WTC11 (cell line): ENCODE measurements at regions not wholly inside any gene's neighbourhood (a gene's known extent, or its start where the extent isn't known, plus 50 kb on each side); places are given as distances from the start of the nearest gene placed in this dataset.

Source experiments
- ATAC-seq: fragments of 200-7000 bp; cut with Tn5 transposase; 2 replicates; pipeline ENCODE4 v1.10.0; 2021; ENCODE audit warnings: mild to moderate bottlenecking, moderate library complexity
- CTCF ChIA-PET: fragments of 300-600 bp; sonication (Branson Sonifier 250); formaldehyde crosslinking; loops from one replicate; lab custom pipeline; 2021; ENCODE audit warnings: antibody characterized with exemption; lab: Charles Lee
- POLR2A ChIA-PET: fragments of 350-600 bp; sonication (Branson Sonifier 250); formaldehyde crosslinking; loops from one replicate; lab custom pipeline; 2021; ENCODE audit warnings: antibody characterized with exemption; lab: Charles Lee
- DNase-seq: peaks from one replicate; pipeline ENCODE4 v3.0.0; 2021; ENCODE audit warnings: low spot score
- H3K27ac Mint-ChIP-seq: 2 replicates; pipeline ENCODE4 v1.8.0; 2021; ENCODE audit warnings: mixed read lengths
- H3K27me3 Mint-ChIP-seq: 2 replicates; pipeline ENCODE4 v1.8.0; 2021; ENCODE audit warnings: low read depth, mild to moderate bottlenecking, moderate library complexity, mixed read lengths
- H3K36me3 Mint-ChIP-seq: 2 replicates; pipeline ENCODE4 v1.8.0; 2021; ENCODE audit warnings: mixed read lengths
- H3K4me1 Mint-ChIP-seq: 2 replicates; pipeline ENCODE4 v1.8.0; 2022; ENCODE audit warnings: mixed read lengths
- H3K4me3 Mint-ChIP-seq: 2 replicates; pipeline ENCODE4 v1.8.0; 2021; ENCODE audit warnings: mild to moderate bottlenecking, moderate library complexity, mixed read lengths
- H3K9me3 Mint-ChIP-seq: 2 replicates; pipeline ENCODE4 v1.8.0; 2021; ENCODE audit warnings: mixed read lengths
- CBFB ChIP-seq: sonication (generic); formaldehyde crosslinking; IDR thresholded peaks from 2 replicates; pipeline ENCODE4 v1.8.1; 2022; ENCODE audit warnings: mild to moderate bottlenecking, low read depth, missing genetic modification reagents
- CREM ChIP-seq: sonication (generic); formaldehyde crosslinking; IDR thresholded peaks from 2 replicates; pipeline ENCODE4 v1.8.1; 2022; ENCODE audit warnings: mild to moderate bottlenecking, missing genetic modification reagents, moderate library complexity
- CTCF ChIP-seq: fragments of 200-600 bp; IDR thresholded peaks from 2 replicates; pipeline ENCODE4 v1.8.0; 2022; ENCODE audit warnings: antibody characterized with exemption
- ERG ChIP-seq: fragments of 250-450 bp; sonication (Bioruptor Pico); IDR thresholded peaks from 2 replicates; pipeline ENCODE4 v1.8.0; 2021; ENCODE audit warnings: mild to moderate bottlenecking
- GTF2I ChIP-seq: fragments of 250-450 bp; sonication (Bioruptor Pico); conservative IDR thresholded peaks from 2 replicates; pipeline ENCODE4 v1.4.0; 2021; ENCODE audit warnings: mild to moderate bottlenecking
- IRF1 ChIP-seq: sonication (generic); formaldehyde crosslinking; IDR thresholded peaks from 2 replicates; pipeline ENCODE4 v1.8.0; 2023; ENCODE audit warnings: missing genetic modification reagents
- IRF2 ChIP-seq: sonication (generic); formaldehyde crosslinking; IDR thresholded peaks from 2 replicates; pipeline ENCODE4 v1.8.0; 2022; ENCODE audit warnings: low read depth, missing genetic modification reagents, borderline replicate concordance
- JUN ChIP-seq: sonication (generic); formaldehyde crosslinking; IDR thresholded peaks from 2 replicates; pipeline ENCODE4 v1.8.0; 2023; ENCODE audit warnings: mild to moderate bottlenecking, missing genetic modification reagents
- KAT7 ChIP-seq: sonication (generic); formaldehyde crosslinking; IDR thresholded peaks from 2 replicates; pipeline ENCODE4 v1.8.1; 2023; ENCODE audit warnings: missing genetic modification reagents, mild to moderate bottlenecking, borderline replicate concordance
- MLX ChIP-seq: sonication (generic); formaldehyde crosslinking; IDR thresholded peaks from 2 replicates; pipeline ENCODE4 v1.8.1; 2023; ENCODE audit warnings: mild to moderate bottlenecking, missing genetic modification reagents, moderate library complexity
- MYBL2 ChIP-seq: sonication (generic); formaldehyde crosslinking; IDR thresholded peaks from 2 replicates; pipeline ENCODE4 v1.8.1; 2023; ENCODE audit warnings: mild to moderate bottlenecking, moderate library complexity, missing genetic modification reagents
- PREB ChIP-seq: sonication (generic); formaldehyde crosslinking; IDR thresholded peaks from 2 replicates; pipeline ENCODE4 v1.8.1; 2022; ENCODE audit warnings: mild to moderate bottlenecking, missing genetic modification reagents, moderate library complexity, borderline replicate concordance
- STAT6 ChIP-seq: sonication (generic); formaldehyde crosslinking; conservative IDR thresholded peaks from 2 replicates; pipeline ENCODE4 v1.8.1; 2023; ENCODE audit warnings: mild to moderate bottlenecking, low read depth, missing genetic modification reagents, moderate library complexity
- ZBTB21 ChIP-seq: sonication (generic); formaldehyde crosslinking; IDR thresholded peaks from 2 replicates; pipeline ENCODE4 v1.8.1; 2023; ENCODE audit warnings: mild to moderate bottlenecking, missing genetic modification reagents, borderline replicate concordance
- ZBTB43 ChIP-seq: sonication (generic); formaldehyde crosslinking; IDR thresholded peaks from 2 replicates; pipeline ENCODE4 v1.8.1; 2023; ENCODE audit warnings: mild to moderate bottlenecking, missing genetic modification reagents
- ZNF121 ChIP-seq: sonication (generic); formaldehyde crosslinking; IDR thresholded peaks from 2 replicates; pipeline ENCODE4 v1.8.0; 2023; ENCODE audit warnings: missing genetic modification reagents
- ZNF219 ChIP-seq: sonication (generic); formaldehyde crosslinking; IDR thresholded peaks from 2 replicates; pipeline ENCODE4 v1.8.0; 2023; ENCODE audit warnings: missing genetic modification reagents, mild to moderate bottlenecking, borderline replicate concordance
- ZNF281 ChIP-seq: sonication (generic); formaldehyde crosslinking; IDR thresholded peaks from 2 replicates; pipeline ENCODE4 v1.8.0; 2023; ENCODE audit warnings: mild to moderate bottlenecking, missing genetic modification reagents
- ZNF423 ChIP-seq: fragments of 250-450 bp; sonication (Bioruptor Pico); IDR thresholded peaks from 2 replicates; pipeline ENCODE4 v2.1.2; 2022; ENCODE audit warnings: mild to moderate bottlenecking, moderate library complexity
- ZNF425 ChIP-seq: fragments of 250-450 bp; sonication (Bioruptor Pico); conservative IDR thresholded peaks from 2 replicates; pipeline ENCODE4 v1.9.0; 2021; ENCODE audit warnings: mild to moderate bottlenecking
- TF ChIP-seq, protein P1 (sequence below): fragments of 250-450 bp; sonication (Bioruptor Pico); IDR thresholded peaks from 2 replicates; pipeline ENCODE4 v1.9.0; 2021; ENCODE audit warnings: moderate library complexity, mild to moderate bottlenecking, inconsistent platforms, borderline replicate concordance

DNA sequence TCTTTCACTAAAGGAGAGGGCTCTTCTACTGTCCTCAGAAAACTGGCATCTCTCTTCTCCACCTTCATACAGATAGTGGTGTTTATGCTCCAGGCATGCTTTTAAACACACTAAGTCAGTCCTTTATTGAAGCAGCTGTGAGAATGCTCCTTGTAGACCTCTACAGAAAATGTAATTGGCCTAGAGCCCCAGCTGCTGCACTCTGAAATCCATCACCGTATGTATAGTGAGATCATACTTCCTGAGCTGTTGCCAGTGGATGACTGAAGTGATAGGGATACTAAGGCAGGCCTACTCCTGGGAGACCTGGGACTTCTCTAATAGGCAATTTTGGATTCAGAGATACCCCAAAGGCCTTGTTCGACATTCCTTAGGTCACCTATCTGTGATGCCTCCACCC lies 535.4 kb downstream of the RPS29 start (continued):
- TF ChIP-seq CTCF (no peak), CBFB (CRISPR knock-in tag) (no peak), KAT7 (no peak), ZBTB21 (CRISPR knock-in tag) (no peak), ZNF121 (CRISPR knock-in tag) (no peak), PREB (CRISPR knock-in tag) (no peak), JUN (CRISPR knock-in tag) (no peak), ZNF423 (CRISPR knock-in tag) (no peak), IRF2 (CRISPR knock-in tag) (no peak), ZNF219 (CRISPR knock-in tag) (no peak), STAT6 (CRISPR knock-in tag) (no peak), CREM (CRISPR knock-in tag) (no peak)
- TF ChIP-seq, protein P1, sequence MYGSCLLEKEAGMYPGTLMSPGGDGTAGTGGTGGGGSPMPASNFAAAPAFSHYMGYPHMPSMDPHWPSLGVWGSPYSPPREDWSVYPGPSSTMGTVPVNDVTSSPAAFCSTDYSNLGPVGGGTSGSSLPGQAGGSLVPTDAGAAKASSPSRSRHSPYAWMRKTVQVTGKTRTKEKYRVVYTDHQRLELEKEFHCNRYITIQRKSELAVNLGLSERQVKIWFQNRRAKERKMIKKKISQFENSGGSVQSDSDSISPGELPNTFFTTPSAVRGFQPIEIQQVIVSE (CRISPR knock-in tag): no peak
- TF ChIP-seq, all 79 proteins: peak for 0

DNA sequence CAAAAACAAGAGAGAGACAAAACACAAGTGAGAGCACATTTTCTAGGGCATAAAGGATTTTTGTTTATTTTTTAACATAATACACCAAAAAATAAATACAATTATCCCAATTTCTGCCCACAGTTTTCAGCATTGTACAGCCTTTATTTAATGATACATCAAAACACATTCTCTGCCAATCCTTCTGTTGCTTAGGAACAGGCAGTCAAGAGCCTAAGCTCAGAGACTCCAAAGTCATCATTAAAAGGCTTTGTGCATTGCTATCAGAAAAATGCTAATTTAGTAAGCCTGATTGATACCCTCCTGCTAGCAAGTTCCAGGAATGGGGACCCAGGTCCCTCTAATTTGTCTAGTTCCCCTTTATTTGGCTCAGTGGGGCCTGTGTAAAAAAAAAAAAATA lies 536.5 kb downstream of the RPS29 start:
- Mint-ChIP-seq H3K36me3 (peaks cover 2% of the 10 kb centered on the region; the same call in 1 of the 2 replicates), H3K4me3 (no peak overlapping the region), H3K27me3 (no peaks in the 10 kb centered on the region; the same call in 1 of the 2 replicates), H3K27ac (no peak overlapping the region), H3K4me1 (no peaks in the 10 kb centered on the region), H3K9me3 (peaks cover 44% of the 10 kb centered on the region)
- TF ChIP-seq ZBTB43 (CRISPR knock-in tag) (no peak), JUN (CRISPR knock-in tag) (no peak), IRF1 (CRISPR knock-in tag) (no peak), GTF2I (CRISPR knock-in tag) (no peak), MLX (no peak), ZNF281 (CRISPR knock-in tag) (no peak), ERG (CRISPR knock-in tag) (no peak), ZNF425 (CRISPR knock-in tag) (no peak), MYBL2 (CRISPR knock-in tag) (no peak)
- ChIA-PET POLR2A (no interaction called here), CTCF (no interaction called here)
- ATAC-seq (no peak), DNase-seq (no peak)
